GM23248 (cell line): ENCODE measurements at regions not wholly inside any gene's neighbourhood (a gene's known extent, or its start where the extent isn't known, plus 50 kb on each side); places are given as distances from the start of the nearest gene placed in this dataset.

ENCODE experiments used
- EZH2 ChIP-seq: fragments of 200-600 bp; sonication (generic); IDR thresholded peaks from 2 replicates; pipeline ENCODE4 v1.6.1; 2018; ENCODE audit warnings: antibody characterized with exemption, mild to moderate bottlenecking; ENCODE audit not compliant: insufficient read depth, poor library complexity, severe bottlenecking
- EZH2phosphoT487 ChIP-seq: fragments of 200-600 bp; sonication (generic); IDR thresholded peaks from 2 replicates; pipeline ENCODE4 v1.6.1; 2018; ENCODE audit warnings: antibody characterized with exemption, moderate library complexity, mild to moderate bottlenecking, low read depth; ENCODE audit not compliant: insufficient read depth

- TF ChIP-seq EZH2phosphoT487 (no peak), EZH2 (no peak)
Observed at GRCh38 chr2:16324544-16324937, 341.1 kb downstream of the CYRIA start.
